Smooth muscle cell (in vitro differentiated cells): ENCODE measurements at regions not wholly inside any gene's neighbourhood (a gene's known extent, or its start where the extent isn't known, plus 50 kb on each side); places are given as distances from the start of the nearest gene placed in this dataset. TPM values are rescaled to one million over a fixed set of nuclear protein-coding genes. Genes with fewer than 3 reads are reported as not detected.

Experiments
- DNase-seq: peaks from one replicate; lab custom pipeline; 2025; ENCODE audit not compliant: unreplicated experiment; lab: John Stamatoyannopoulos, UW
- H2AFZ ChIP-seq: fragments of 200-600 bp; sonication (generic); 2 replicates; pipeline ENCODE4 v1.6.0; 2016; ENCODE audit warnings: antibody characterized with exemption, low read depth, mild to moderate bottlenecking
- H3F3A ChIP-seq: fragments of 200-600 bp; sonication (generic); 2 replicates; pipeline ENCODE4 v1.6.0; 2017; ENCODE audit warnings: antibody characterized with exemption, low read depth
- H3K27ac ChIP-seq: fragments of 200-600 bp; sonication (generic); 2 replicates; pipeline ENCODE4 v1.5.1; 2016; ENCODE audit warnings: low read depth, mild to moderate bottlenecking
- H3K27me3 ChIP-seq: fragments of 200-600 bp; sonication (generic); 2 replicates; pipeline ENCODE4 v1.6.1; 2016; ENCODE audit warnings: low read depth, mild to moderate bottlenecking
- H3K36me3 ChIP-seq: fragments of 200-600 bp; sonication (generic); 2 replicates; pipeline ENCODE4 v1.5.1; 2016; ENCODE audit warnings: low read depth
- H3K4me1 ChIP-seq: fragments of 200-600 bp; sonication (generic); 2 replicates; pipeline ENCODE4 v1.5.1; 2016; ENCODE audit warnings: low read depth
- H3K4me2 ChIP-seq: fragments of 200-600 bp; sonication (generic); 2 replicates; pipeline ENCODE4 v1.6.0; 2016; ENCODE audit warnings: mild to moderate bottlenecking
- H3K4me3 ChIP-seq: fragments of 200-600 bp; sonication (generic); 2 replicates; pipeline ENCODE4 v1.5.1; 2016; ENCODE audit warnings: mild to moderate bottlenecking
- H3K79me2 ChIP-seq: fragments of 200-600 bp; sonication (generic); 2 replicates; pipeline ENCODE4 v1.6.0; 2016; ENCODE audit warnings: low read depth, mild to moderate bottlenecking
- H3K9ac ChIP-seq: fragments of 200-600 bp; sonication (generic); 2 replicates; pipeline ENCODE4 v1.6.0; 2016; ENCODE audit warnings: low read depth
- H3K9me3 ChIP-seq: fragments of 200-600 bp; sonication (generic); replicated peaks from 2 replicates; pipeline ENCODE4 v1.5.1; 2016; ENCODE audit warnings: low read depth
- H4K20me1 ChIP-seq: fragments of 200-600 bp; sonication (generic); 2 replicates; pipeline ENCODE4 v1.6.0; 2016; ENCODE audit warnings: low read depth
- CTCF ChIP-seq: fragments of 200-600 bp; sonication (generic); IDR thresholded peaks from 2 replicates; pipeline ENCODE4 v1.5.1; 2017; ENCODE audit warnings: borderline replicate concordance, mild to moderate bottlenecking, antibody characterized with exemption; ENCODE audit not compliant: insufficient read depth, poor library complexity, severe bottlenecking
- WGBS: methylation state at CpG from one replicate; pipeline ENCODE4 v1.1.7; 2016; ENCODE audit warnings: low lambda C conversion rate; 5-methylcytosine and 5-hydroxymethylcytosine counted together
- small RNA-seq: library from RNA; depleted of rRNA; stranded (forward); fragments of <200 nt; gene quantifications from one replicate; pipeline ENCODE3, GENCODE V24; 2014

GRCh38 chr9:75833778-75834177 lies 56.7 kb upstream of the PCSK5 start:
- Histone ChIP-seq H3K9me3 (no peaks in the 10 kb centered on the region), H3K27ac (no peak overlapping the region), H3K79me2 (no peaks in the 10 kb centered on the region), H2AFZ (no peak overlapping the region), H3K27me3 (no peaks in the 10 kb centered on the region), H3K36me3 (no peaks in the 10 kb centered on the region), H4K20me1 (no peaks in the 10 kb centered on the region), H3K4me3 (no peak overlapping the region), H3F3A (no peaks in the 10 kb centered on the region), H3K9ac (no peak overlapping the region), H3K4me1 (no peaks in the 10 kb centered on the region), H3K4me2 (no peak overlapping the region)
- no peak for DNase-seq
- TF ChIP-seq CTCF = no peak

DNA sequence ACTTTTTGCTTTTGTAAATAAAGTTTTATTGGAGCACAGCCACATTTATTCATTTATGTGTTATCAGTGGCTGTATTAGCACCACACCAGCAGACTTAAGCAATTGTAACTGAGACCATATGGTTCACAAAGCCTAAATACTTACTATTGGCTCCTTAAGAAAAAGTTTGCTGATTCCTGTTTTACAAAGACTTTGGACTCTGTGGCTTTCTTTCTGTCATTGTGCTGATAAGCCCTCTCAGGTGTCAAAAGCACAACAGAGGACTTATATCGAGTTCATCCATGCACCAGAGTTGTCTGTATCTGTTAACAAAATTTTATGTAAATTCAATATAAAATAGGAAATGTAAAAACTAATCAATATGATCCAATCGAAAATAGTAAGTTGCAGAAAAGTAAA lies 55.6 kb upstream of the PCSK5 start:
- WGBS = 81% methylated on average over 2 of the region's 2 CpGs
- Histone ChIP-seq H3K9ac (no peak overlapping the region), H3K9me3 (no peaks in the 10 kb centered on the region), H3K27me3 (no peaks in the 10 kb centered on the region), H3K4me2 (no peak overlapping the region), H3K27ac (no peak overlapping the region), H3K4me3 (no peak overlapping the region), H3K4me1 (no peaks in the 10 kb centered on the region), H3F3A (no peaks in the 10 kb centered on the region), H3K79me2 (no peaks in the 10 kb centered on the region), H2AFZ (no peak overlapping the region), H4K20me1 (no peaks in the 10 kb centered on the region), H3K36me3 (no peaks in the 10 kb centered on the region)
- DNase-seq = no peak
- TF ChIP-seq CTCF = no peak

Small RNAs in the stretch of these regions (small RNA-seq; reads per million reads assigned to genes)
- not detected for gene RNU6-1228P
